GM23338 (cell line): ENCODE measurements at regions not wholly inside any gene's neighbourhood (a gene's known extent, or its start where the extent isn't known, plus 50 kb on each side); places are given as distances from the start of the nearest gene placed in this dataset.

Experiments
- ATAC-seq: fragments of 200-7000 bp; cut with Tn5 transposase; 3 replicates; pipeline ENCODE4 v1.9.1; 2020
- DNase-seq: peaks from one replicate; pipeline ENCODE4 v3.0.0-alpha.2; 2015; ENCODE audit warnings: low spot score
- H2AFZ ChIP-seq: fragments of 200-600 bp; sonication (generic); 2 replicates; pipeline ENCODE4 v1.8.0; 2016; ENCODE audit warnings: antibody characterized with exemption, mild to moderate bottlenecking, moderate library complexity
- H3F3A ChIP-seq: fragments of 200-600 bp; sonication (generic); replicated peaks from 2 replicates; pipeline ENCODE4 v1.8.0; 2017; ENCODE audit warnings: antibody characterized with exemption, mixed run types, low read depth
- H3K27ac ChIP-seq: fragments of 200-600 bp; sonication (generic); 2 replicates; pipeline ENCODE4 v1.6.1; 2016; ENCODE audit warnings: low read depth
- H3K27me3 ChIP-seq: fragments of 200-600 bp; sonication (generic); 2 replicates; pipeline ENCODE4 v1.8.0; 2016; ENCODE audit warnings: mild to moderate bottlenecking, mixed run types, moderate library complexity; ENCODE audit not compliant: insufficient read depth
- H3K36me3 ChIP-seq: fragments of 200-600 bp; sonication (generic); 2 replicates; pipeline ENCODE4 v1.8.0; 2016; ENCODE audit warnings: mild to moderate bottlenecking; ENCODE audit not compliant: insufficient read depth
- H3K4me1 ChIP-seq: fragments of 200-600 bp; sonication (generic); 2 replicates; pipeline ENCODE4 v1.8.0; 2016; ENCODE audit warnings: mild to moderate bottlenecking, moderate library complexity; ENCODE audit not compliant: insufficient read depth
- H3K4me2 ChIP-seq: fragments of 200-600 bp; sonication (generic); 2 replicates; pipeline ENCODE4 v1.7.1; 2017; ENCODE audit warnings: mixed run types
- H3K4me3 ChIP-seq: fragments of 200-600 bp; sonication (generic); 2 replicates; pipeline ENCODE4 v1.6.1; 2016; ENCODE audit warnings: mixed run types
- H3K79me2 ChIP-seq: fragments of 200-600 bp; sonication (generic); replicated peaks from 2 replicates; pipeline ENCODE4 v1.8.0; 2017; ENCODE audit warnings: mild to moderate bottlenecking; ENCODE audit not compliant: insufficient read depth
- H3K9me2 ChIP-seq: fragments of 200-600 bp; sonication (generic); 2 replicates; pipeline ENCODE4 v1.8.0; 2017; ENCODE audit not compliant: insufficient read depth
- H4K20me1 ChIP-seq: fragments of 200-600 bp; sonication (generic); replicated peaks from 2 replicates; pipeline ENCODE4 v1.8.0; 2017; ENCODE audit warnings: mild to moderate bottlenecking; ENCODE audit not compliant: insufficient read depth
- H3K27ac Mint-ChIP-seq: 2 replicates; pipeline ENCODE4 v1.8.0; 2020; ENCODE audit warnings: inconsistent platforms, mild to moderate bottlenecking, moderate library complexity, mixed read lengths
- H3K27me3 Mint-ChIP-seq: 3 replicates; pipeline ENCODE4 v1.8.0; 2022; ENCODE audit warnings: low read depth, mild to moderate bottlenecking, moderate library complexity, mixed read lengths, inconsistent platforms; ENCODE audit not compliant: insufficient read depth, poor library complexity
- H3K36me3 Mint-ChIP-seq: 3 replicates; pipeline ENCODE4 v1.8.0; 2021; ENCODE audit warnings: low read depth, mild to moderate bottlenecking, inconsistent platforms, moderate library complexity, mixed read lengths
- H3K4me1 Mint-ChIP-seq: 3 replicates; pipeline ENCODE4 v1.8.0; 2020; ENCODE audit warnings: mild to moderate bottlenecking, inconsistent platforms, mixed read lengths
- H3K4me3 Mint-ChIP-seq: 3 replicates; pipeline ENCODE4 v1.8.0; 2021; ENCODE audit warnings: moderate library complexity, mild to moderate bottlenecking, inconsistent platforms, mixed read lengths
- H3K9me3 Mint-ChIP-seq: 3 replicates; pipeline ENCODE4 v1.8.0; 2020; ENCODE audit warnings: moderate library complexity, mild to moderate bottlenecking, inconsistent platforms, mixed read lengths
- CREB1 ChIP-seq: fragments of 250-450 bp; sonication (Bioruptor Pico); IDR thresholded peaks from 2 replicates; pipeline ENCODE4 v1.5.0; 2020; ENCODE audit warnings: low read depth, mild to moderate bottlenecking, moderate library complexity
- EZH2 ChIP-seq: fragments of 200-600 bp; sonication (generic); IDR thresholded peaks from one replicate; pipeline ENCODE4 v1.8.0; 2017; ENCODE audit warnings: antibody characterized with exemption, mild to moderate bottlenecking, low read depth; ENCODE audit not compliant: unreplicated experiment
- EZH2phosphoT487 ChIP-seq: fragments of 200-600 bp; sonication (generic); IDR thresholded peaks from one replicate; pipeline ENCODE4 v1.8.1; 2018; ENCODE audit warnings: antibody characterized with exemption; ENCODE audit not compliant: unreplicated experiment
- JUNB ChIP-seq: IDR thresholded peaks from one replicate; pipeline ENCODE4 v1.6.1; 2016; ENCODE audit warnings: antibody characterized with exemption; ENCODE audit not compliant: unreplicated experiment
- NANOG ChIP-seq: IDR thresholded peaks from 2 replicates; pipeline ENCODE4 v1.6.1; 2016; ENCODE audit warnings: antibody characterized with exemption, borderline replicate concordance
- POLR2AphosphoS5 ChIP-seq: IDR thresholded peaks from 2 replicates; pipeline ENCODE4 v1.6.1; 2016; ENCODE audit warnings: antibody characterized with exemption, low read depth
- STAT1 ChIP-seq: IDR thresholded peaks from one replicate; pipeline ENCODE4 v1.6.1; 2016; ENCODE audit warnings: antibody characterized with exemption; ENCODE audit not compliant: unreplicated experiment
- ZNF114 ChIP-seq: fragments of 250-450 bp; sonication (Bioruptor Pico); IDR thresholded peaks from 2 replicates; pipeline ENCODE4 v1.5.0; 2020; ENCODE audit warnings: mild to moderate bottlenecking, moderate library complexity
- ZNF331 ChIP-seq: fragments of 250-450 bp; sonication (Bioruptor Pico); IDR thresholded peaks from 2 replicates; pipeline ENCODE4 v1.5.0; 2020; ENCODE audit warnings: low read depth, mild to moderate bottlenecking, moderate library complexity
- TF ChIP-seq, protein P1 (sequence below): IDR thresholded peaks from one replicate; pipeline ENCODE4 v1.6.1; 2018; ENCODE audit warnings: antibody characterized with exemption; ENCODE audit not compliant: unreplicated experiment
- TF ChIP-seq, protein P2 (sequence below): IDR thresholded peaks from 2 replicates; pipeline ENCODE4 v1.6.1; 2016; ENCODE audit warnings: antibody characterized with exemption
- TF ChIP-seq, protein P3 (sequence below), 2 experiments: fragments of 200-600 bp in 1 of 2; sonication (generic) in 1 of 2; conservative IDR thresholded peaks; 2 replicates each; pipeline versions ENCODE4 v1.5.1 to v1.6.1; 2016 to 2017; ENCODE audit warnings: antibody characterized with exemption in 2 of 2, low read depth in 2 of 2, mild to moderate bottlenecking in 2 of 2, moderate library complexity in 1 of 2
- TF ChIP-seq, protein P4 (sequence below): fragments of 250-450 bp; sonication (Bioruptor Pico); IDR thresholded peaks from 2 replicates; pipeline ENCODE4 v1.5.0; 2020; ENCODE audit warnings: mild to moderate bottlenecking, moderate library complexity

DNA sequence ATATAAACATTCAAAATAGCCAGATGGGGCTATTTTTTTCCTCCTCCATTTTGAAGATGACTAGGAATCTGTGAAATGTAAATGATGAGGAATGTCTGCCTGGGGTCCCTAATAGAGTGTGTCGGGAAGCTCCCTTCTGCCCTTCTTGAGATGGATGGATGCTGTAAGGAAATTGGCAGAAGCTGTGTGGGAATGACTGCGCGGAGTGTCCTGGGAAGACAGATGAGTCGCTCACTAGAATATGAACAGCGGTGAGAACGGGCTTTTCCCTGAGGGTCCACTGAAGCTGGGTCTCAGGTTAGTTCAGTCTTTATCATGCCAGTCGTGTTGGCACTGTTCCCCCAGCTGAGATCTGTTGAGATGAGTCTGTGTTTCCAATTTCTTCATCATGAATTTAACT lies 75.1 kb upstream of the PLPP4 start:
- Histone ChIP-seq H3K79me2 (no peaks in the 10 kb centered on the region), H4K20me1 (no peaks in the 10 kb centered on the region), H3K4me1 (no peaks in the 10 kb centered on the region), H3K36me3 (no peaks in the 10 kb centered on the region), H3K27ac (no peak overlapping the region), H2AFZ (no peak overlapping the region), H3K27me3 (no peaks in the 10 kb centered on the region), H3F3A (no peaks in the 10 kb centered on the region), H3K4me2 (no peak overlapping the region), H3K9me2 (peaks cover 7% of the 10 kb centered on the region; the same call in 1 of the 2 replicates), H3K4me3 (no peak overlapping the region)
- Mint-ChIP-seq H3K36me3 (peaks cover 3% of the 10 kb centered on the region; the same call in 1 of the 3 replicates), H3K27ac (no peak overlapping the region; the same call in 1 of the 2 replicates), H3K4me3 (no peak overlapping the region), H3K4me1 (no peaks in the 10 kb centered on the region), H3K9me3 (peaks cover 15% of the 10 kb centered on the region), H3K27me3 (peaks cover 4% of the 10 kb centered on the region)
- TF ChIP-seq, protein P1, sequence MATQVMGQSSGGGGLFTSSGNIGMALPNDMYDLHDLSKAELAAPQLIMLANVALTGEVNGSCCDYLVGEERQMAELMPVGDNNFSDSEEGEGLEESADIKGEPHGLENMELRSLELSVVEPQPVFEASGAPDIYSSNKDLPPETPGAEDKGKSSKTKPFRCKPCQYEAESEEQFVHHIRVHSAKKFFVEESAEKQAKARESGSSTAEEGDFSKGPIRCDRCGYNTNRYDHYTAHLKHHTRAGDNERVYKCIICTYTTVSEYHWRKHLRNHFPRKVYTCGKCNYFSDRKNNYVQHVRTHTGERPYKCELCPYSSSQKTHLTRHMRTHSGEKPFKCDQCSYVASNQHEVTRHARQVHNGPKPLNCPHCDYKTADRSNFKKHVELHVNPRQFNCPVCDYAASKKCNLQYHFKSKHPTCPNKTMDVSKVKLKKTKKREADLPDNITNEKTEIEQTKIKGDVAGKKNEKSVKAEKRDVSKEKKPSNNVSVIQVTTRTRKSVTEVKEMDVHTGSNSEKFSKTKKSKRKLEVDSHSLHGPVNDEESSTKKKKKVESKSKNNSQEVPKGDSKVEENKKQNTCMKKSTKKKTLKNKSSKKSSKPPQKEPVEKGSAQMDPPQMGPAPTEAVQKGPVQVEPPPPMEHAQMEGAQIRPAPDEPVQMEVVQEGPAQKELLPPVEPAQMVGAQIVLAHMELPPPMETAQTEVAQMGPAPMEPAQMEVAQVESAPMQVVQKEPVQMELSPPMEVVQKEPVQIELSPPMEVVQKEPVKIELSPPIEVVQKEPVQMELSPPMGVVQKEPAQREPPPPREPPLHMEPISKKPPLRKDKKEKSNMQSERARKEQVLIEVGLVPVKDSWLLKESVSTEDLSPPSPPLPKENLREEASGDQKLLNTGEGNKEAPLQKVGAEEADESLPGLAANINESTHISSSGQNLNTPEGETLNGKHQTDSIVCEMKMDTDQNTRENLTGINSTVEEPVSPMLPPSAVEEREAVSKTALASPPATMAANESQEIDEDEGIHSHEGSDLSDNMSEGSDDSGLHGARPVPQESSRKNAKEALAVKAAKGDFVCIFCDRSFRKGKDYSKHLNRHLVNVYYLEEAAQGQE: no peak
- TF ChIP-seq NANOG (no peak), STAT1 (no peak), JUNB (no peak), ZNF114 (CRISPR knock-in tag) (no peak), ZNF331 (no peak), EZH2 (no peak), EZH2phosphoT487 (no peak), POLR2AphosphoS5 (no peak), CREB1 (CRISPR knock-in tag) (no peak)
- TF ChIP-seq, protein P2, sequence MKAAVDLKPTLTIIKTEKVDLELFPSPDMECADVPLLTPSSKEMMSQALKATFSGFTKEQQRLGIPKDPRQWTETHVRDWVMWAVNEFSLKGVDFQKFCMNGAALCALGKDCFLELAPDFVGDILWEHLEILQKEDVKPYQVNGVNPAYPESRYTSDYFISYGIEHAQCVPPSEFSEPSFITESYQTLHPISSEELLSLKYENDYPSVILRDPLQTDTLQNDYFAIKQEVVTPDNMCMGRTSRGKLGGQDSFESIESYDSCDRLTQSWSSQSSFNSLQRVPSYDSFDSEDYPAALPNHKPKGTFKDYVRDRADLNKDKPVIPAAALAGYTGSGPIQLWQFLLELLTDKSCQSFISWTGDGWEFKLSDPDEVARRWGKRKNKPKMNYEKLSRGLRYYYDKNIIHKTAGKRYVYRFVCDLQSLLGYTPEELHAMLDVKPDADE: no peak
- TF ChIP-seq, protein P3, sequence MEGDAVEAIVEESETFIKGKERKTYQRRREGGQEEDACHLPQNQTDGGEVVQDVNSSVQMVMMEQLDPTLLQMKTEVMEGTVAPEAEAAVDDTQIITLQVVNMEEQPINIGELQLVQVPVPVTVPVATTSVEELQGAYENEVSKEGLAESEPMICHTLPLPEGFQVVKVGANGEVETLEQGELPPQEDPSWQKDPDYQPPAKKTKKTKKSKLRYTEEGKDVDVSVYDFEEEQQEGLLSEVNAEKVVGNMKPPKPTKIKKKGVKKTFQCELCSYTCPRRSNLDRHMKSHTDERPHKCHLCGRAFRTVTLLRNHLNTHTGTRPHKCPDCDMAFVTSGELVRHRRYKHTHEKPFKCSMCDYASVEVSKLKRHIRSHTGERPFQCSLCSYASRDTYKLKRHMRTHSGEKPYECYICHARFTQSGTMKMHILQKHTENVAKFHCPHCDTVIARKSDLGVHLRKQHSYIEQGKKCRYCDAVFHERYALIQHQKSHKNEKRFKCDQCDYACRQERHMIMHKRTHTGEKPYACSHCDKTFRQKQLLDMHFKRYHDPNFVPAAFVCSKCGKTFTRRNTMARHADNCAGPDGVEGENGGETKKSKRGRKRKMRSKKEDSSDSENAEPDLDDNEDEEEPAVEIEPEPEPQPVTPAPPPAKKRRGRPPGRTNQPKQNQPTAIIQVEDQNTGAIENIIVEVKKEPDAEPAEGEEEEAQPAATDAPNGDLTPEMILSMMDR (conservative IDR thresholded peaks at IDR 0.05; ENCODE audit: low read depth in 2 of 2): no peak
- TF ChIP-seq, protein P4, sequence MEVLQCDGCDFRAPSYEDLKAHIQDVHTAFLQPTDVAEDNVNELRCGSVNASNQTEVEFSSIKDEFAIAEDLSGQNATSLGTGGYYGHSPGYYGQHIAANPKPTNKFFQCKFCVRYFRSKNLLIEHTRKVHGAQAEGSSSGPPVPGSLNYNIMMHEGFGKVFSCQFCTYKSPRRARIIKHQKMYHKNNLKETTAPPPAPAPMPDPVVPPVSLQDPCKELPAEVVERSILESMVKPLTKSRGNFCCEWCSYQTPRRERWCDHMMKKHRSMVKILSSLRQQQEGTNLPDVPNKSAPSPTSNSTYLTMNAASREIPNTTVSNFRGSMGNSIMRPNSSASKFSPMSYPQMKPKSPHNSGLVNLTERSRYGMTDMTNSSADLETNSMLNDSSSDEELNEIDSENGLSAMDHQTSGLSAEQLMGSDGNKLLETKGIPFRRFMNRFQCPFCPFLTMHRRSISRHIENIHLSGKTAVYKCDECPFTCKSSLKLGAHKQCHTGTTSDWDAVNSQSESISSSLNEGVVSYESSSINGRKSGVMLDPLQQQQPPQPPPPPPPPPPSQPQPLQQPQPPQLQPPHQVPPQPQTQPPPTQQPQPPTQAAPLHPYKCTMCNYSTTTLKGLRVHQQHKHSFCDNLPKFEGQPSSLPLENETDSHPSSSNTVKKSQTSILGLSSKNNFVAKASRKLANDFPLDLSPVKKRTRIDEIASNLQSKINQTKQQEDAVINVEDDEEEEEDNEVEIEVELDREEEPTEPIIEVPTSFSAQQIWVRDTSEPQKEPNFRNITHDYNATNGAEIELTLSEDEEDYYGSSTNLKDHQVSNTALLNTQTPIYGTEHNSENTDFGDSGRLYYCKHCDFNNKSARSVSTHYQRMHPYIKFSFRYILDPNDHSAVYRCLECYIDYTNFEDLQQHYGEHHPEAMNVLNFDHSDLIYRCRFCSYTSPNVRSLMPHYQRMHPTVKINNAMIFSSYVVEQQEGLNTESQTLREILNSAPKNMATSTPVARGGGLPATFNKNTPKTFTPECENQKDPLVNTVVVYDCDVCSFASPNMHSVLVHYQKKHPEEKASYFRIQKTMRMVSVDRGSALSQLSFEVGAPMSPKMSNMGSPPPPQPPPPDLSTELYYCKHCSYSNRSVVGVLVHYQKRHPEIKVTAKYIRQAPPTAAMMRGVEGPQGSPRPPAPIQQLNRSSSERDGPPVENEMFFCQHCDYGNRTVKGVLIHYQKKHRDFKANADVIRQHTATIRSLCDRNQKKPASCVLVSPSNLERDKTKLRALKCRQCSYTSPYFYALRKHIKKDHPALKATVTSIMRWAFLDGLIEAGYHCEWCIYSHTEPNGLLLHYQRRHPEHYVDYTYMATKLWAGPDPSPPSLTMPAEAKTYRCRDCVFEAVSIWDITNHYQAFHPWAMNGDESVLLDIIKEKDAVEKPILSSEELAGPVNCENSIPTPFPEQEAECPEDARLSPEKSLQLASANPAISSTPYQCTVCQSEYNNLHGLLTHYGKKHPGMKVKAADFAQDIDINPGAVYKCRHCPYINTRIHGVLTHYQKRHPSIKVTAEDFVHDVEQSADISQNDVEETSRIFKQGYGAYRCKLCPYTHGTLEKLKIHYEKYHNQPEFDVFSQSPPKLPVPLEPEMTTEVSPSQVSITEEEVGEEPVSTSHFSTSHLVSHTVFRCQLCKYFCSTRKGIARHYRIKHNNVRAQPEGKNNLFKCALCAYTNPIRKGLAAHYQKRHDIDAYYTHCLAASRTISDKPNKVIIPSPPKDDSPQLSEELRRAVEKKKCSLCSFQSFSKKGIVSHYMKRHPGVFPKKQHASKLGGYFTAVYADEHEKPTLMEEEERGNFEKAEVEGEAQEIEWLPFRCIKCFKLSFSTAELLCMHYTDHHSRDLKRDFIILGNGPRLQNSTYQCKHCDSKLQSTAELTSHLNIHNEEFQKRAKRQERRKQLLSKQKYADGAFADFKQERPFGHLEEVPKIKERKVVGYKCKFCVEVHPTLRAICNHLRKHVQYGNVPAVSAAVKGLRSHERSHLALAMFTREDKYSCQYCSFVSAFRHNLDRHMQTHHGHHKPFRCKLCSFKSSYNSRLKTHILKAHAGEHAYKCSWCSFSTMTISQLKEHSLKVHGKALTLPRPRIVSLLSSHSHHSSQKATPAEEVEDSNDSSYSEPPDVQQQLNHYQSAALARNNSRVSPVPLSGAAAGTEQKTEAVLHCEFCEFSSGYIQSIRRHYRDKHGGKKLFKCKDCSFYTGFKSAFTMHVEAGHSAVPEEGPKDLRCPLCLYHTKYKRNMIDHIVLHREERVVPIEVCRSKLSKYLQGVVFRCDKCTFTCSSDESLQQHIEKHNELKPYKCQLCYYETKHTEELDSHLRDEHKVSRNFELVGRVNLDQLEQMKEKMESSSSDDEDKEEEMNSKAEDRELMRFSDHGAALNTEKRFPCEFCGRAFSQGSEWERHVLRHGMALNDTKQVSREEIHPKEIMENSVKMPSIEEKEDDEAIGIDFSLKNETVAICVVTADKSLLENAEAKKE (CRISPR knock-in tag): no peak
- DNase-seq: no peak
- no peak for ATAC-seq
